ENCODE measurements at regions not wholly inside any gene's neighbourhood (a gene's known extent, or its start where the extent isn't known, plus 50 kb on each side); places are given as distances from the start of the nearest gene placed in this dataset.

- TF ChIP-seq RFX5 (IDR thresholded peaks at IDR 0.05; ENCODE audit: low read depth, low read length) (no peak), POLR2A (IDR thresholded peaks at IDR 0.05; ENCODE audit: low read depth, low read length) (no peak), MAZ (IDR thresholded peaks at IDR 0.05; ENCODE audit: borderline replicate concordance, low read depth, low read length) (no peak)
Measured at GRCh38 chr13:38103851-38104250, 234.3 kb upstream of the TRPC4 start.
